Right renal cortex interstitium (tissue), 3 donors: ENCODE measurements at regions not wholly inside any gene's neighbourhood (a gene's known extent, or its start where the extent isn't known, plus 50 kb on each side); places are given as distances from the start of the nearest gene placed in this dataset.

ENCODE experiments used
- DNase-seq, 3 donors: peaks; one replicate each; pipeline ENCODE4 v3.0.0-alpha.2; 2013; ENCODE audit warnings: low read depth in 3 of 3, low spot score in 2 of 3

DNA sequence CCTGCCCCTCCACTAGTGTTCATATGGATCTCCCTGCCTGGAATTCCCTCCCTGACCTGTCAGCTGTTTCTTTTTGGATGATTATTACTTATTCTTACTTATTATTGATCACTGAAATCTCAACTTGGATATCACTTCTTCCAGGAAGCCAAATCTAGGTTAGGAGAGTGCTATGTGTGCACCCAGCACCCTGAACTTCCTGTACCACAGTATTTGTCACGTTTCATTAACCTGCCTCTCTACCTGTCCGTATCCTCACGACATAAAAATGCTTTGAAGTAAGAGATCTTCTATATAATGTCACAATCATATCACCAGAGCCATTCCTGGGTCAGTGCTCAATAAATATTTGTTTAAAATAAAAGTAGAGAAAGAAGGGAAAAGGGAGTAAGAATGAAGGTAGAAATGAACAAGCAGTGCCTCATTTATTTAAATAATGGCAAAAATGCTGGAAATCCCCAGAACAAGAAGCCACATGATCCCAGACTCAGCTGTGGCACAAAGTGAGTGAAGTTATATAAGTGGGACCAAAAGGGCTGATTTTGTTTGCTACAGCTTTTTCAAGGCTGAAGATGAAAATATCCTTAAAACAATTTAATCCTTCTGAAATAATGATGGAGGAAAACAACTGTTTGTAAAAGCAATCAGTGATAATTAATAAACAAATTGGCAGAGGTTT, 88.0 kb upstream of the MANEA start:
- no peak for DNase-seq

DNA sequence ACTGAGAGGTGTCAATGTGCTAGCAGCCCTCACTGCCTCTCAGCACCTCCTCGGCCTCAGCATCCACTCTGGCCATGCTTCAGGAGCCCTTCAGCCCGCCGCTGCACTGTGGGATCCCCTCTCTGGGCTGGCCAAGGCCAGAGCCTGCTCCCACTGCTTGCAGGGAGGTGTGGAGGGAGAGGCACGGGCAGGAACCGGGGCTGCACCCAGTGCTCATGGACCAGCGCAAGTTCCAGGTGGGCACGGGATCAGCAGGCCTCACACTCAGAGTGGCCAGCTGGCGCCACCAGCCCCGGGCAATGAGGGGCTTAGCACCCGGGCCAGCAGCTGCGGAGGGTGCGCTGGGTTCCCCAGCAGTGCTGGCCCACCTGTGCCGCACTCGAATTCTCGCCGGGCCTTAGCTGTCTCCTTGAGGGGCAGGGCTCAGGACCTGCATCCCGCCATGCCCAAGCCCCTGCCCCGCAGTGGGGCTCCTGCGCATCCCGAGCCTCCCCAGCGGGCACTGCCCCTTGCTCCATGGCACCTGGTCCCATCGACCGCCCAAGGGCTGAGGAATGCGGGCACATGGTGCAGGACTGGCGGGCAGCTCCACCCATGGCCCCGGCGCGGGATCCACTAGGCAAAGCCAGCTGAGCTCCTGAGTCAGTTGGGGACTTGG, 80.4 kb upstream of the MANEA start:
- DNase-seq, result no peak

DNA sequence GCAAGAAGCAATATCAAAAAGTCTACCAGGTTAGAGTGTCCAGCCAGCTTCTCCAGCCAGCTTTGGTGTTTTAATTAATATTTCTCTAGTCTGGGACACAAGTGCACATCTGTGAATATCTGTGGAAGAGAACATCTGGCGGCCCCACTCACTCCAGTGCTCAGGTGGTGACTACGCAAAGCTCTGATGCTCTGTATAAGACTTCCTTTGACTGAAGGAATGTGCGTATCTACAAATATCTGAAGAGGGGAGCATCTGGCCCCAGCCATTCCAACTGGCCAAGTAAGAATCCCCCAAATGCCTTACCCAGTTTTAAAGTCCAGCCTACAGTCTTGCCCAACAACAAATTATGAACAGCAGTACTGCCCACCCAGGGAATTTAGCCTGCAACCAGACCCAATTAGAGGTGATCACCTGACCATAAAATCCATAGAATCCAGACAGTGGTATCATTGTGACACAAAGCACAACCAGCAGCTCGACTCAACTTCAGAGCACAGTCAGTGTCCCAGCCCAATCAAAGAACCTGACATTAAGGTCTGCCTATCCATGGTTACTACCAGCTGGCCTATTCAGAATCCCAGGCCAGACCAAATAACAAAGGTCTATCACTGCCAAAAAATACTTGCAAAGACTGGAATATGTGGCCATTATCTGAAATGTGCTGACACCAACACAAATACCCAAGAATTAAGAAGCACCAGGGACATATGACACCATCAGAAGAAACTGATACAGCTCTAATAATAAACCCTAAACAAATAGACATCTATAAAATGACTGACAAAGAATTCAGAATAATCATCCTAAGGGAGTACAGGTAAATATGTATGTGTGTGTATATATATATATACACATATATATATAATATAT, 76.1 kb upstream of the MANEA start:
- no peak for DNase-seq

DNA sequence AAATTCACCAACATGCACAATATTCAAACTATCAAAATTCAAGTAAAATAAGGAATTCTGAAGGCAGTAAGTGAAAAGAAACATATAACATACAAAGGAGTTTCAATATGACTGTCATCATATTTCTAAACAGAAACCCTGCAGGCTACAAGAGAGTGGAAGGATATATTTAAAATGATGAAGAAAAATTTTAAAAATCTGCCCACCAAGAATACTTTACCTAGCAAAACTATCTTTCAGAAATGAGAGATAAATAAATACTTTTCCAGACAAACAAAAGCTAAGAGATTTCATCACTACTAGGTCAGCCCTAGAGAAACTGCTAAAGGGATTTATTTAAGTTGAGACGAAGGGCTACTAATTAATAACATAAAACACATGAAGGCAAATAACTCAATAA, 73.8 kb upstream of the MANEA start:
- no peak for DNase-seq

DNA sequence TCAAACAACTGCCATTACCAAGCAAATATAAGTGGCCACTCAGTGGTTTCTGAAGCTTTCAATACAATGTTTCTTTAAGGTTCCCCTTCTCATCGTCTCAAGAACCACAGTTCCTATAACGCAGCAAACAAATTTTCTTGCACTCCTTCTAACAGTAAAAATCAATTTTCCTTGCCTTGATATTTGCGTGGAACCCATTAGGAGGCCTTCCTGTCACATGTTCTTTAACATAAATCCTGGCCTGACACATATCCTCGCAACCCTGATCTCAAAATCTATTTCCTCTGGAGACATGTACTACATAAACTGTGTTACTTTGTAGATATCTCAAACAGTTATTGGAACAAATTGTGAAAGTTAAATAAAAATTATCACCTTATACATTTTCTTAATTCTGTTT, 65.9 kb upstream of the MANEA start:
- DNase-seq, result no peak

DNA sequence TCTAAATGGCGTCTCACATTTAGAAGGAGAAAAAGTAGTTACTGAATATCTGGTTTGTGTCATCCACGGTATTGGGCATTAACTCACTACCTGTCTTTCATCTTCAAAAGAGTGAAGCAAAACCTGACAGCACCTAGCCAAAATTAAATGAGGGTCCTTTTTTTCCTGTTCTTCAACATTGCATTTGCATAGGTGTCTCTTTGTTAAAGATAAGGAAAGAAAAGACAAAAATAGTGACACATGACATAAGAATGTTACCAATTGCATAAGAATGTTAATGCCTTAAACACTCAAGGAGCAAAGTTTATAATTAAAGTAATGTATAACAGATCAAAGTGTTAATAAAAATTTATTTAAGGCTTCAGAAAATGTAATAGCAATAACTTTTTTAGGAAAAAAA, 61.4 kb upstream of the MANEA start:
- no peak for DNase-seq

DNA sequence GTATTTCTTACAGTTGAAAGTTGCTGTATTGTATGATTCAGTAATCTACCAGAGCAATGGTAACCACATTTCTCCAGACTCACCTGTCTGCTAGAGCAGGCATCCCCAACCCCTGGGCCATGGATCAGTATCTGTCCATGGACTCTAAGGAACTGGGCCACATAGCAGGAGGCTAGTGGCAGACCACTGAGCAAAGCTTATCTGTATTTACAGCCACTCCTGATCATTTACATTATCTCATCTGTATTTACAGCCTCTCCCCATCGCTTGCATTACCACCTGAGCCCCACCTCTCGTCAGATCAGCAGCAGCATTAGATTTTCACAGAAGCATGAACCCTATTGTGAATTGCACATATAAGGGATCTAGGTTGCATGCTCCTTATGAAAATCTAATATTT, 60.3 kb upstream of the MANEA start:
- no peak for DNase-seq

DNA sequence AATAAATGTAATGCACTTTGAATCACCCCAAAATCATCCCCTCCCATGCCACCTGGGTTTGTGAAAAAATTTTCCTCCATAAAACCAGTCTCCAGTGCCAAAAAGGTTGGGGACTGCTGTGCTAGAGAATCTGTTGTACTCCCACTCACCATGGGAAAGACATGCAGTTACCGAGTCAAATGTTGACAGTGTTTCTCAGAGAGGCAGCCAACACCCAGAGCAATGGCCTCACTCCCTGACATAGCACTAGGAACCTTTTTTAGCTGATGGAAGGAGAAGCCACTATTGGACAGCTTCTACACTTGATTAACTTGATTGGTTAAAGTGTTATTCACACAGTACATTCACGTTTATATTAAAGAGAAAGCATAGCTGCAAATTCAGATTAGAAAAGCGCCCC, 59.8 kb upstream of the MANEA start:
- no peak for DNase-seq

DNA sequence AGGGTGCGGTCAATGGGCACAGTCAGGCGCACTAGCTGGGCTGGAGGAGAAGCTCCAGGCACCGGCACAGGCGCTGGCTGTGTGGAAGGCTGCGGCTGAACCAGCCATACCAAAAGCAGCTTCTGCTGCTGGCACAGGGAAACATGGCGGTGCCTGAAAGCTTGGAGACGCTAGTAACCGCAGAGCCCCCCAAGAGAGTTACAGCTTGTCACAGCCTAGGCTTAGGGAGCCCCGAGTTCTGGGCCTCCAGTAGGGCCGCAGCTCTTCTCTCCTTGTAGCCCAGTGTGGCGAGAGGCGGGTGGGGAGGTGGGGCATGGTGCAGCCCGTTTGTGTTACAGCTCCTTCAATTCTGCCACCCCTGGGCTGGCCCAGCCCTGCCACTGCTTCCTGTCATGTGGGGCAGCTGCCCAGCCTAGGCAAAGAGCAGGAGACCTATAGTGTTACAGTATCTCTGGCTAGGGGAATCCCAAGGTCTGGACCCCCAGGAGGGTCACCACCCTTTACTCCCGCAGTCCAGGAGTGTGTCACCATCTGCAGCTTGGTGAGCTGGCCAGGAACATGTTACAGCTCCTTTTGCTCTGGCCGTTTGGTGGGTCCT, 58.6 kb upstream of the MANEA start:
- no peak for DNase-seq

DNA sequence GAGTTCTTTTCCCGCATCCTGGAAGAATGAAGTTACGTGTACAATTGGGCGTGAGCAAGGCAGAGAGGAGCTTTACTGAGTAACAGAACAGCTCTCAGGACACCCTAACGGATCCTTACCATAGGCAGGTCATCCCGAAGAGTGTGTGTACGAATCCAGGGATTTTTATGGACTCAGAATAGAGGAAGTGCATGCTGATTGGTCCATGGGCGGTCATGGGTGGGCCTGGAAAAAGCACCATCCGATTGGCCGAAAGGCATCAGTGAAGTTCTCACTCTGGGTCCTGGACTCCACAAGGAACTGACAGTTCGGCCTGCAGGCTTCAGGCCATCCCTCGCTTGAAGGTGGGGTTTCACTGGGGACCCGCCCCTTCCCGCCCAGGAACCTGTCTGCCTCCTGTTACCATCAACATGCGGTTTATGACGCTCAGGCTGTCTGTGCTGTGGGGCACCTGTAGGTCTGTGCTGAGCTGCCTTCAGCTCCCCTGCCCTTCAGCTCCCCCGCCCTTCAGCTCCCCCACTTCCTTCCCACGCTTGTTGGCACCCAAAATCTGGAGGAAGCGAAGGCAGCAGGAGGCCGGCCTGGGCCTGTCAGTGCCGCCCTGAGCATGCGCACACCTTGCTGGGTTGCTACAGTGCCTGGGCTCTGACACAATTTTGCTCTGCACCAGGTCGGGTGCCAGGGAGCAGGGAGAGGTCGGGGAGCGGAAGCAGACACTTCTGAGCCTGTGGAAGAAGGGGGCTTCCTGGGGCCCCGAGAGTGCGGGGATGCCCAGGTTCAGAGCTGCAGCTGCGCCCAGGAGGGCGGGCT, 57.9 kb upstream of the MANEA start:
- no peak for DNase-seq

DNA sequence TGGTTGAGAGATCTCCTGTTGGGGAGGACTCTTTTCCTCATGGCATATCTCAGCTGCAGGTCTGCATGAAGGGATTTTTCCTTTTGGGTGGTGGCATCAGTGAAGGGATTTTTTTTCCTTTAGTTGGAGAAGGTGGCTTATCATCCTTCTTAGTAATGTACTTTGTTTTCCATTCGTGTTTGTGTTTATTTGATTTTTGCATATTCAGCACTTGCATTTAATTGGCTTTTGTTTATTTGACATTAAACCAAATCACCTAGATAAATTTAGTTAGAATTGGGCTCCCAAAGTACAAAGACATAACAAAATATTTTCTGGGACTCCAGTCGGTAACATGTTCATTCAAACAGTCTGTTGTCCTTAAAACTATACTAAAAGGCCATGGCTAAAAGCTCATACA, 56.2 kb upstream of the MANEA start:
- no peak for DNase-seq
